GM10266 (cell line): ENCODE measurements at regions not wholly inside any gene's neighbourhood (a gene's known extent, or its start where the extent isn't known, plus 50 kb on each side); places are given as distances from the start of the nearest gene placed in this dataset.
A peak's percentile ranks its signal among the peaks of the same experiment; 100 is the strongest.

ENCODE experiments used
- DNase-seq: peaks from one replicate; pipeline ENCODE4 v3.0.0; 2012; ENCODE audit errors: extremely low spot score
- CTCF ChIP-seq: IDR thresholded peaks from 2 replicates; pipeline ENCODE4 v1.5.1; 2012; ENCODE audit warnings: mild to moderate bottlenecking, low read depth; ENCODE audit not compliant: control insufficient read depth, insufficient read depth; ENCODE audit errors: missing control alignments

DNA sequence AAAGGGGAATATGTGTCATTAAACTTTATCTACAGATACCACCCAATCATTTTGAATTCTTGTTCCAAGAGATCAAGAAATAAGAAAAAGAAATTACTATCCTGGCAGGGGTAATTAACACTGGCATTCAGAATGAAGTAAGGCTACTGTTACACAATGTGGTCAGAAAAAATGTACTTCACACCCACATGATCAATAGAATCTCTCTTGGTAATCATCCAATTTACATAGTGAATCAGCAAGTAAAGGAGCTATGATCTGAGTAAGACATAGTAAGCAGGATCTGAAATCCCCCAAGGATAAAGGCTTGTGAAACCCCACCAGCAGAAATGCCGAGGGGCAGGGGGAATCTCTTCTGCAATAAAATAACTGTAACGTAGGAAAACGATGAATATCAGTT, 466.5 kb downstream of the FAM181B start:
- no peak for TF ChIP-seq CTCF
- DNase-seq: no peak

GRCh38 chr11:82261367-82261766, 472.3 kb downstream of the FAM181B start:
- DNase-seq: no peak
- no peak for TF ChIP-seq CTCF

DNA sequence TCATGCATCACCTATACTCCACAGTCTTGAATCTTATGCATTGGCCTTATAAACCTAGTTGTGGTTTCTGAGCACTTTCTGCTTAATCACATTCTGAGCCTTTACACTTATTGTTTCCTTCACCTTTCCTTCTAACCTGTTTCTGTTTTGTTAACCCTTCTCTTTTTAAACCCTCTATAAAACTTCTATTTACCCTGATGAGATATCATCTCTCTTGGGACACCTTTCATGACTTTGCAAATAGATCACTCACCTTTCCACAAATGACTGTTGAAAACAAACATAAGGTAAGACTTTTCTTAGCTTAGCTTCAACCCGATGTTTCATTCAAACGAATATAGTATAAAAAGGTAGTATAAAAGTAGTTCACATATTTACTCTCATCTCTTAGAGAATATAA, 483.6 kb downstream of the FAM181B start:
- DNase-seq: no peak
- no peak for TF ChIP-seq CTCF

DNA sequence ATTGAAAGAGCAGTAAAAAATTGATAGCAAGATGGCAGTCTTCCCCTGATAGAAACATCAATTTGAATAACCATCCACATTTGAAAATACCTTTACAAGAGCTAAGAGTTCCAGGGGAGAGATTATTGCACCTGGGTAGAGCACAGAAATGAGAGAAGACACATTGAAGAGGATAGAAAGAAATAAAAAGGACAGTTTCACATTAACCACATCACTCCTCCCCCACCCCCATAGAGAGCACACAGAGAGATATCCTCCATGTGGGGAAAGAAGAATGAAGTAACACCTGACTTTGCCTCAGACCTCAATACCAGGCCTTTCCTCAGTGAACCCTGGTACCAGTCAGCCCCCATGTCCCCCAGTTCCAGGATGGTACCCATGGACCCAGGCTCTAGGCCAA, 486.7 kb downstream of the FAM181B start:
- DNase-seq: no peak
- TF ChIP-seq CTCF: no peak

DNA sequence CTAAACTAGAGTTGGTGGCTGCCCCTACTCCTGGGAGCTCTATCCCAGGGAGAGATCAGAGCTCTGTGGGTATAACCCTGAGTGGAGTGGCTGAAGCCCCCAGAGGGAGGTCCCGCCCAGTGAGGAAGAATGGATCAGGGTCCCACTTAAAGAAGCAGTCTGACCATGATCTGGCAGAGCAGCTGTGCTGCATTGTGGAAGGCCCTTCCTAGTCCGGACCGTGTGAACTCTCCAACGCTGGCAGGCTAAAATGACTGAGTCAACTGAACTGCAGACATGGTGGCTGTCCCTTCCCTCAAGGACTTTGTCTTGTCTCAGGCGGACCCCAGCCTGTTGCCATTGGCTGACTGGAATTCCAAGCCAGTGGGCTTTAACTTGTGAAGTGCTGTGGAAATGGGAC, 494.2 kb downstream of the FAM181B start:
- DNase-seq: no peak
- no peak for TF ChIP-seq CTCF

DNA sequence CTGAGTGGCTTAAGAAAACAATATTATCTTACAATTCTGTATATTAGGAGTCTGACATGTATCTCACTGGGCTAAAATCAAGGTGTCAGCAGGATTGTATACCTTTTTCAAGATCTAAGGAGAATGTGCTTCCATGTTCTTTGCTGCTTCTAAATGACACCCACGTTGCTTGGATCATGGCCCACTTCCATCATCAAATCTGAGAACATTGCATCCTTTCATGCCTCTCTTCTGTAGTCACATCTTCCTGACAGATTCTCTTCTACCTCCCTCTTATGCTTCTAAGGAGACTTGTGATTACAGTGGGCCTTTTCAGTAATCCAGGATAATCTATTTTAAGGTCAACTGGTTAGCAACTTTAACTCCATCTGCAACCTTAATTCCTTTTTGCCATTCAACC, 499.4 kb downstream of the FAM181B start:
- no peak for TF ChIP-seq CTCF
- no peak for DNase-seq

DNA sequence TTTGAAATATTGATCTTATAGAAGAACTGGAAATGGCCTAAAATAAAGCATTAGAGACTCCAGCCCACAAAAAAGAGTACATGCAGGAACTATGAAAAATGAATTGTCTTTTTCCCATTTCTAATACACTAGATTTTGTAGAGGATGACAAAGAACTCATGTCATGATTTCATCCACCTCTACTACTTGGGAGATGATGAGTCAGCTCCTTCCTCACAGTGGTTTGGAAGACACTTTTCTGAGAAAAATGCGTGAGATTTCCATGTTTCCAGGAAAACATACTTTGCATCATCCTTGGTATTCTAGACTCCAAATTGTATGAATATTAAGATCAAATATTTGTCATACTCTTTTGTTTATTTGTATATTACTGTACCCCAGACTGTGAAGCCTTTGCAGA, 500.5 kb downstream of the FAM181B start:
- no peak for DNase-seq
- no peak for TF ChIP-seq CTCF

- peak; percentile 28 for TF ChIP-seq CTCF
- DNase-seq: peak; percentile 3
These were observed 504.3 kb downstream of the FAM181B start for GRCh38 chr11:82229341-82229740.
